ENCODE measurements at regions not wholly inside any gene's neighbourhood (a gene's known extent, or its start where the extent isn't known, plus 50 kb on each side); places are given as distances from the start of the nearest gene placed in this dataset.
A peak's percentile ranks its signal among the peaks of the same experiment; 100 is the strongest.

GRCh38 chr9:126225611-126226609 lies 100.7 kb upstream of the MVB12B start:
- no peak for DNase-seq

- no peak for DNase-seq
Observed at GRCh38 chr9:126226991-126227936, 99.4 kb upstream of the MVB12B start.

- no peak for DNase-seq
Observed at GRCh38 chr9:126228111-126228780, 98.4 kb upstream of the MVB12B start.

- peak; percentile 7 to 31 for DNase-seq
Observed at GRCh38 chr9:126228781-126229444, 97.7 kb upstream of the MVB12B start.

DNA sequence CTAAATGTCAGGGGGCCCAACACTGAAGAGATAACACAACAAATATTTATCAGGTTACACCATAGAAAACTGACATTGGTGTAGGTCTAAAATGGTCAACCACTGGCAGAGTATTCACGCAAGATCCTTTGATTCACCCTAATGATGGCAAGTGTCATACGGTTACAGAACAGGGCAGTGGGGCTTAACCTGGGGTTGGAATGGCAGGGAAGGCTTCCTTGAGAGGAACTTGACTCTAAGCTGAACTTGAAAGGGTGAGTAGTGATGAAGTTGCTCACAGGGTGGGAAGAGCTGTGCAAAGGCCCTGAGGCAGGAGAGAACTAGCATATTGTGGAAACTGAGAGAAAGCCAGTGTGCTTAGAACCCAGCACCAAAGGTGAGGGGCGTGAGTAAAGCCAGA lies 97.1 kb upstream of the MVB12B start:
- DNase-seq = no peak

- no peak for DNase-seq
Observed at GRCh38 chr9:126230692-126231091, 95.9 kb upstream of the MVB12B start.

GRCh38 chr9:126232461-126232860 lies 94.2 kb upstream of the MVB12B start:
- DNase-seq = no peak

DNA sequence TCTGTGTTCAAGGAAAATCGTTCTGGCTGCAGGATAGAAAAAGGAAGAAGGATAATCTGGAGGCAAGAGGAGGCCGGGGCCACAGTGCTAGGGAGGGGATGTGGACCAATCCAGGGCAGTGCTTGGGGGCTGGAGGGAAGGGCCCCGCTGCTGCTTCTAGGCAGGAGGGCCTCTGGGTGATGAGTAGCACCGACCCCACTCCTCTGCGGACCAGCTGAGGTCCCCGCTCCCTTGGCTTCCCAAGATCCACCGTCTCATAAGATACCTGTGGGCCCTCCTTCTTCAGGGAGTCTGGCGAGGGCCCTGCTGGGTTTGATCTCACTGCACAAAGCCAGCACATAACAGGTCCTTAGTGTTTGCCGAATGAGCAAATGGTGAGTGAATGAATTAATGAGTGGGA lies 93.5 kb upstream of the MVB12B start:
- DNase-seq = no peak

GRCh38 chr9:126233913-126234525 lies 92.6 kb upstream of the MVB12B start:
- no peak for DNase-seq

DNA sequence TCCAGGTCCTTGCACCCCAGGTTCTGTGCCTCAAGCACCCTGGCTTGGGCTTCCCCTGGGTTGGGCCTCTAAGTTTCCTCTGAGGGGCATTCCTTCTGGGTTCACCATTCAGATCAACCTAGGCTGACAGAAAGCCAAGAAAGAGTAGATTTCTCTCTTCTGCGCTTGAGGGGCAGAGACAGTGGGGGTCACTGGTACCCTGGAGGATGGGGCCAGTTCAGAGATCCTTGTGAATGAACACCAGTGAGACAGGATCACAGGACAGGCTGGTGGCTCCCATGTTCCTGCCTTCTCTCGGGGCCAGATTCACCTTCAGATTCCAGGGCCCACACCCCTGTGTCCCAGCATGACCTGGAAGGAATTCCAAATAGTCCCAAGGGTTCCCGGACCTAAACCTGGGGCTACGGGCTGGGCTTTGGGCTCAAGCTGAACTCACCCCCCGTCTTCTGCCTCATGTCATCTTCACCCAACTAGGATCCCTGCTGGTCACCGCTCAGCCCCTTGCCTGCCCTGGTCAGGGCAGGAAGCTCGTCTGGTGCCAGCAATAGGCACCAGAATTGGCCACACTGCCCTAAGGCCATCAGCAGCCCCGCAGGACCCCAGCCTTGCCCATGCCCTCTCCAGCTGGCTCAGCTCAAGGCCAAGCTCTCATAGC lies 91.8 kb upstream of the MVB12B start:
- DNase-seq = no peak

DNA sequence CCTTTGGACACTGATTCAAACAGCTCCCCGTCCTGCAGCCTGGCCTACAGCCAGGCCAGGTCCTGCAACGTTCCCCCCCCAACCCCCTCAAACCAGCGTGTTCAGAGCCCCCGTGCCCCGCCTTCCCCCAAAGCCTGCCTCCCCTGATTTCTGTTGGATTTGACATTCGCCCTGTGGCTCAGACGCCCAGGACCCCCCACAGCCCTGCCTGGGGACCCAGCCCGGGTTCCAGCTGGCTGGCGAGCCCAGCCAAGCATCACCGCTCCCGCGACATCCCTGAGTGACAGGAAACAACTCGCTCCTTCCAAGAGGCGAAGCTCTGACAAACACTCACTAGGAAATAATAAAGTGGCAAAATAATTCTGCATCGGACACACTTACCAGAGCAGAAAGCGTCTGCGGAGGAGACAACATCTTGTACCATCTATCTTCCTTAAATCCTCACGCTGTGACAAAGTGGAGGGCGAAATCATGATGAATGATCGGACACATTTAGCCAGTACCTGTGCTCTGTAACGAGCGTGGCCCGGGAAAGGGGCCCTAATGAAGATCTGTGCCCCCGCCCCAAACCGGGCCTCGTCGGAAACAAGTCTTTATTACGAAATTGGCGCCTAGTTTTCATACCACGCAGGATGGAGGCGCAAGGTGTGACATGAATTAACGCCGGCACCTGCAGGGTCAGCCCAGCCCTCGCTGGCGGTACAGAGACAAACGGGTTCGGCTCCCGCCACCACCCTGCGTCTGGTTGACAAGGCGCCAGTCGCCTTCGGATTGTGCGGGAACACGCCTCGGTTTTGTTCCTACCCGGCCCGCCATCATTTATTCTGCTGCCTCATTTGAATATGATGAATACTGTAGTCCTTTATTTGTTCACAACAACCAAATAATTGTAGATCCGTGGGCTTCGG lies 91.0 kb upstream of the MVB12B start:
- no peak for DNase-seq

GRCh38 chr9:126236273-126236672 lies 90.4 kb upstream of the MVB12B start:
- DNase-seq = no peak

DNA sequence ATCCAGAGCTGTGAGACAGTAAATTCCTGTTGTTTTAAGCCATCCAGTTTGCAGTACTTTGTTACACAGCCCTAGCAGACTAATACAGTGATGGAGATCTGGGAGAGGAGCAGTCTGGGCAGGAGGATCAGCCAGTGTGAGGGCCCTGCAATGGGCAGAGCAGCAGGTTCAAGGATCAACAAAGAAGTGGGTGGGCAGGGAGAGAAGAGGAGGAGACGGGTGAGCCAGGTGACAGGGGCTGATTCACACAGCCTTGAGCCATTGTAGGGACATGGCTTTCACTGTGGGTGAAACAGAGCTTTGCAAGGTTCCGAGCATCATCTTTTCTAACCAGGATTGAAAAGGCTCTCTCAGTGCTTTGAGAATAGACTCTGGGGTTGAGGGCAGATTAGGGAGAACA lies 88.2 kb upstream of the MVB12B start:
- no peak for DNase-seq

DNA sequence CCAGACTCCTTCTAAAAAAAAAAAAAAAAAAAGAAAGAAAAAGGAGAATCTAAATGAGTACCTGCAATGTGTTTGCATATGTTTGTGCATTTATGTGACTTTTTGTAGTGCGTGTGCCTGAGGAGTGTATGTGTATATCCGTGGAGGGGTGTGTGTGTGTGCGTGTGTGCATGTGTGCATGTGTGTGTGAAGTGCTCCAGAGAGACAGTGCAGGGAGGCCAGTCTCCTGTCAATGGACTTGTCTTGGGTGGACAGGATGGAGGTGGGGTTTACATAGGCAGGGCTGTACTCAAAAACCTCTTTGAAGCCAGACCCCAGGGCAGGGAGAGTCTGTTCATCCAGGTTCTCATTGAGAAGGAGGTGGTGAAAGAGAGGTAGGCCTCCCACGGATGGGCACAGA lies 87.1 kb upstream of the MVB12B start:
- no peak for DNase-seq

GRCh38 chr9:126240835-126241234 lies 85.8 kb upstream of the MVB12B start:
- DNase-seq = no peak

- no peak for DNase-seq
Observed at GRCh38 chr9:126248680-126249079, 77.9 kb upstream of the MVB12B start.

GRCh38 chr9:126261584-126262356 lies 64.9 kb upstream of the MVB12B start:
- no peak for DNase-seq

DNA sequence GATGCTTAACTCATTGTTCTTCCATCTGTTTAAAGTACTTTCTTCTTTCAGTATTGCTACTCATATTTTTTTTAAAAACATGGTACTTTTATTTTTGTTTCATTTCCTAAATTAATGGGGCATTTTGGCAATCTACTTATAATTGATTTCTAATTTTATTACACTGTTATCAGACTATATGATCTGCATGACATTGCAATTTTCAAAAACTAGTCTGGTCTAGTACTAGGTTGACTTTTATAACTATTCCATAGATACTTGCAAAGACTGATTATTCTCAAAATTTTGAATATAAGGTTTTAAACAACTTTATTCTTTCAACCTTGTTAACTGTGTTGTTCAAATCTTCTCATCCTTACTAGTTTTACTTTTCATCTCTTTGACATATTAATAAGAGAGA lies 63.9 kb upstream of the MVB12B start:
- DNase-seq = no peak

DNA sequence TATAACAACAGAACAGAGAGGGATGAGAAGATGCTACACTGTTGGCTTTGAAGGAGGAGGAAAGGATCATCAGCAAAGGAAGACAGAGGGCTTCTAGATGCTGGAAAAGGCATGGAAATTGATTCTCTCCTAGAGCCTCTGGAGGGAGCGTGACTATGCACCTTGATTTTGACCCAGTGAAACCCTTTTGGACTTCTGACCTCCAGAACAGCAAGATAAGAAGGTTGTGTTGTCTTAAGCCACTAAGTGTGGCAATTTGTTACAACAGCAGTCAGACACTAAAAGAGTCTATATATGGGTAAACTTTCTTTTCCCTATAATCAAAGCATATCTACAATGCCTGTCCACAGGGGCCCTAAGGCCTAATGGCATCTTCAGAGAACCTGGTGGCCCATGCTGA lies 56.1 kb upstream of the MVB12B start:
- no peak for DNase-seq

All from NCI-H187 (cell line).